HepG2 (cell line): ENCODE measurements at regions not wholly inside any gene's neighbourhood (a gene's known extent, or its start where the extent isn't known, plus 50 kb on each side); places are given as distances from the start of the nearest gene placed in this dataset.

ENCODE experiments used
- ATAC-seq: fragments of 200-7000 bp; cut with Tn5 transposase; 3 replicates; pipeline ENCODE4 v1.9.1; 2020; ENCODE audit warnings: mild to moderate bottlenecking, moderate library complexity
- BruUV-seq: library from RNA; stranded (reverse); fragments of 400-500 nt; replicated peaks from 2 replicates; lab custom pipeline; 2021; lab: Mats Ljungman, UMichigan
- CTCF ChIA-PET: fragments of 300-600 bp; formaldehyde crosslinking; extraction: SDS; loops from one replicate; lab custom pipeline; 2021; ENCODE audit warnings: low total read pairs, inconsistent platforms, low intra/inter-chr PET ratio; lab: Yijun Ruan, JAX
- POLR2A ChIA-PET: fragments of 350-600 bp; sonication (Branson Sonifier 250); formaldehyde crosslinking; loops from one replicate; lab custom pipeline; 2020; ENCODE audit warnings: antibody characterized with exemption, inconsistent platforms; lab: Yijun Ruan, JAX
- DNase-seq: peaks from one replicate; pipeline ENCODE4 v3.0.0-alpha.2; 2015; ENCODE audit warnings: low spot score
- FAIRE-seq: peaks from 3 replicates; lab custom pipeline; 2011; peaks lifted over from hg19 to GRCh38; lab: Jason Lieb, UNC
- H2AFZ ChIP-seq: one replicate; pipeline ENCODE4 v1.6.1; 2011; ENCODE audit warnings: low read length, inconsistent platforms
- H3K27ac ChIP-seq: fragments of 300-600 bp; 3 replicates; pipeline ENCODE4 v1.8.0; 2011; ENCODE audit warnings: mixed run types, mild to moderate bottlenecking, mixed read lengths, low read length, inconsistent platforms; ENCODE audit not compliant: insufficient read depth; ENCODE audit errors: extremely low read length
- H3K27me3 ChIP-seq, 2 experiments: fragments of 200-600 bp in 1 of 2; 2 replicates in 1 of 2; 3 replicates in 1 of 2; pipeline versions ENCODE4 v1.6.0 to v1.8.0; 2011; ENCODE audit warnings: low read length in 2 of 2, mild to moderate bottlenecking in 2 of 2, moderate library complexity in 2 of 2, inconsistent platforms in 1 of 2; ENCODE audit not compliant: insufficient read depth in 2 of 2, control insufficient read depth in 1 of 2
- H3K36me3 ChIP-seq, 2 experiments: fragments of 200-600 bp in 1 of 2; replicated peaks in 1 of 2; 2 replicates in 1 of 2; 3 replicates in 1 of 2; pipeline versions ENCODE4 v1.5.1 to v1.8.0; 2011; ENCODE audit warnings: low read length in 2 of 2, inconsistent platforms in 1 of 2; ENCODE audit not compliant: insufficient read depth in 2 of 2, control insufficient read depth in 1 of 2
- H3K4me1 ChIP-seq: 2 replicates; pipeline ENCODE4 v1.5.1; 2012; ENCODE audit warnings: low read length, inconsistent platforms; ENCODE audit not compliant: insufficient read depth
- H3K4me2 ChIP-seq: 2 replicates; pipeline ENCODE4 v1.6.0; 2011; ENCODE audit warnings: low read depth, low read length, inconsistent platforms
- H3K4me3 ChIP-seq, 3 experiments: fragments of 200-600 bp in 1 of 3; sonication (generic), shearing (Covaris generic) in 1 of 3; replicated peaks in 1 of 3; 2 replicates each; pipeline ENCODE4 v1.5.1; 2011 to 2016; ENCODE audit warnings: low read length in 3 of 3, inconsistent platforms in 2 of 3, low read depth in 2 of 3, mild to moderate bottlenecking in 2 of 3, control low read depth in 1 of 3, mixed read lengths in 1 of 3; ENCODE audit not compliant: insufficient read depth in 1 of 3
- H3K79me2 ChIP-seq: one replicate; pipeline ENCODE4 v1.6.1; 2011; ENCODE audit warnings: low read length, inconsistent platforms; ENCODE audit not compliant: insufficient read depth
- H3K9ac ChIP-seq: 2 replicates; pipeline ENCODE4 v1.6.0; 2011; ENCODE audit warnings: mild to moderate bottlenecking, low read depth, low read length, inconsistent platforms; ENCODE audit not compliant: insufficient read depth
- H3K9me3 ChIP-seq: 2 replicates; pipeline ENCODE4 v1.5.1; 2012; ENCODE audit warnings: mild to moderate bottlenecking, low read length
- H4K20me1 ChIP-seq: 2 replicates; pipeline ENCODE4 v1.6.0; 2011; ENCODE audit warnings: inconsistent platforms, mild to moderate bottlenecking, low read length, moderate library complexity; ENCODE audit not compliant: insufficient read depth
- HNF4A ChIP-seq: sonication (generic); formaldehyde crosslinking; IDR thresholded peaks from 2 replicates; pipeline ENCODE4 v1.4.0; 2020; ENCODE audit warnings: missing genetic modification reagents
- NCOA5 ChIP-seq: sonication (generic); formaldehyde crosslinking; IDR thresholded peaks from 2 replicates; pipeline ENCODE4 v1.4.0; 2020; ENCODE audit warnings: missing genetic modification reagents
- NFAT5 ChIP-seq: sonication (generic); formaldehyde crosslinking; IDR thresholded peaks from 2 replicates; pipeline ENCODE4 v1.4.0; 2020; ENCODE audit warnings: missing genetic modification reagents
- NFATC3 ChIP-seq: sonication (generic); formaldehyde crosslinking; IDR thresholded peaks from 2 replicates; pipeline ENCODE4 v1.5.1; 2020; ENCODE audit warnings: mild to moderate bottlenecking, missing genetic modification reagents
- NFKB2 ChIP-seq: sonication (generic); formaldehyde crosslinking; IDR thresholded peaks from 2 replicates; pipeline ENCODE4 v1.4.0; 2020; ENCODE audit warnings: missing genetic modification reagents, borderline replicate concordance
- RAD21 ChIP-seq: fragments of 450-650 bp; formaldehyde crosslinking; IDR thresholded peaks from 2 replicates; pipeline ENCODE4 v1.5.0; 2020; ENCODE audit warnings: mild to moderate bottlenecking
- SMAD9 ChIP-seq: sonication (generic); formaldehyde crosslinking; IDR thresholded peaks from 2 replicates; pipeline ENCODE4 v1.5.1; 2020; ENCODE audit warnings: mild to moderate bottlenecking, missing genetic modification reagents
- SRF ChIP-seq: IDR thresholded peaks from 2 replicates; pipeline ENCODE4 v1.6.1; 2011; ENCODE audit warnings: mild to moderate bottlenecking, low read depth, low read length, moderate library complexity
- TGIF2 ChIP-seq: IDR thresholded peaks from 2 replicates; pipeline ENCODE4 v1.6.1; 2016; ENCODE audit warnings: control low read depth, missing compliant biosample characterization
- ZBTB20 ChIP-seq: sonication (generic); formaldehyde crosslinking; IDR thresholded peaks from 2 replicates; pipeline ENCODE4 v1.8.1; 2023; ENCODE audit warnings: missing genetic modification reagents, low read depth, mild to moderate bottlenecking, borderline replicate concordance
- ZBTB42 ChIP-seq: sonication (generic); formaldehyde crosslinking; IDR thresholded peaks from 2 replicates; pipeline ENCODE4 v1.5.0; 2020; ENCODE audit warnings: mild to moderate bottlenecking, missing genetic modification reagents
- ZBTB7B ChIP-seq: sonication (generic); formaldehyde crosslinking; IDR thresholded peaks from 2 replicates; pipeline ENCODE4 v1.4.0; 2020; ENCODE audit warnings: missing genetic modification reagents
- ZNF205 ChIP-seq: IDR thresholded peaks from 2 replicates; pipeline ENCODE4 v1.6.1; 2018; ENCODE audit warnings: missing biosample characterization, missing genetic modification reagents
- WGBS: methylation state at CpG from one replicate; pipeline ENCODE4 v1.1.6; 2017; ENCODE audit warnings: low lambda C conversion rate; 5-methylcytosine and 5-hydroxymethylcytosine counted together
- in situ Hi-C: cut with HindIII; loops from 2 replicates; pipeline ENCODE4 v1.10.0; 2017; ENCODE audit warnings: low pct_unique_long_range_greater_than_20kb; ENCODE audit not compliant: extremely low pct_ligation_motif_present
- intact Hi-C: fragments of 100-400 bp; cut with micrococcal nuclease; formaldehyde crosslinking; loops from one replicate; pipeline ENCODE4 v1.10.0; 2022; ENCODE audit not compliant: unreplicated experiment

DNA sequence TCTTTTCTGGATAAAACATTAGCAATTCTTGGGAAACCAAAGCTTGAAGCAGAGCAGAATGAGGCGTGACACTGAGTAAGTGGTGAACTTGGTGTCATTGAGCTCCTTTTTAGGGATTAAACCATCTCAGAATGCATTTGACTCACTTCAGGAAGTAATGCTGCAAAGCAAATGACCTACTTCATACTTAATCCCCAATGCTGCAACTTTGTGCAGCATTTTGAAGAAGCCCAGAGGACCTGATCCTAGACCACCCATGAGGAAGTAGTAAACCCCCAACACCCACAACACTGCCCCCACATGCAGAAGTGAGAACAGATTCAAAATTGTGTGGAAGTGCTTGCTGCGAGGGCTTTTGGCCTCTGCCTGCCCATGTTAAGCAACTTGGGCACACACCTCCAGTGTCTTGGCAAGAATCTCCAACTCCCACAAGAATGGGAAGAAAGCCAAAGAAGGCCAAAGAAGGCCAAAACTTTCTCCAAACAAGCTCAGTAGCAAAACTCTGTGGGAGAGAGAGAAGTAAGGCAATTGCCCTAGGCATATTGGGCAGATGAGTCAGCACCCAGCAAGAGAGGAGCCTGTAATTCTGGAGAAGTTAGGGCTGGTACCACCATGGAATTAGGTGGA, 69.2 kb upstream of the ETV6 start:
- no peak for ATAC-seq
- no TSS peak for BruUV-seq
- H3K27ac ChIP-seq = no peak overlapping the region
- no peak overlapping the region for H3K4me3 ChIP-seq
- no peaks in the 10 kb centered on the region for H3K36me3 ChIP-seq
- TF ChIP-seq ZBTB42 (CRISPR knock-in tag) (no peak), NCOA5 (CRISPR knock-in tag) (no peak), ZNF205 (CRISPR knock-in tag) (no peak)
- intact Hi-C loops (loop anchor here (5.0 to 10.0 kb wide), 4 partner anchors 235 to 1125 kb away; no protein-coding TSS in a partner anchor), in situ Hi-C loops (loop anchor here (5.0 kb wide), 1 partner anchor 452 kb away; no protein-coding TSS in a partner anchor)
- no peaks in the 10 kb centered on the region for H3K9me3 ChIP-seq
- no peaks in the 10 kb centered on the region; a peak in 1 of 5 replicates for H3K27me3 ChIP-seq
- H3K79me2 ChIP-seq = no peaks in the 10 kb centered on the region
- H3K4me2 ChIP-seq = no peak overlapping the region
- H3K4me1 ChIP-seq = no peaks in the 10 kb centered on the region
- H3K9ac ChIP-seq = no peak overlapping the region
- H2AFZ ChIP-seq = no peak overlapping the region
- CTCF ChIA-PET = interaction anchor here (0.8 to 4.4 kb wide), 2 partner anchors 43 to 453 kb away, joined by 4 to 51 read pairs; no protein-coding TSS in a partner anchor
- POLR2A ChIA-PET = no interaction called here
- 16% methylated on average over 2 of the region's 2 CpGs for WGBS
- no peak for DNase-seq
- no peak for FAIRE-seq
- H4K20me1 ChIP-seq = no peaks in the 10 kb centered on the region

DNA sequence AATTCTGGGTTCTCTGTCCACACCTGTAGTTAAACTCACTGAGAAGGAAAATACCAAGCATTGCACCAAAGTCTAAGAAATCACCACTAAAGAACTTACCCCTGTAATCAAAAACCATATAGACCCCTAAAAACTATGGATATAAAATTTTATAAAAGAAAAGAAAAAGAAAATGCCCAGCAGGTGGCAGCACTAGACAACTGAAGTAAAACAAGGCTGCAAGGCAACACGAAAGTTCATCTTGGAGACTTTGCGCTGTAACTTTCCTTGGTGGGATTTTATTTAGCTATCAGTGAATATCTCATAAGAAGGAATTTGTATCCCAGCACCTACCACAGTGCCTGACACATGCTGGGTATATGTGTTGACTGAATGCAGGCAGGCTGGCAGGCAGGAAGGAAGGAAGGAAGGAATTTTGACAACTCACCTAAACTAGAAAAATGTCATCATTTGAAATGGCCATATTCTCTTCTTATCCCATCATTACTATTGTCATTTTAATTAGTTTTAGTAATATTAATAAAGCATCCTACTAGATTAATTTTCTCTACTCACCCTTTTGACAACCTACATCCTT, 68.2 kb upstream of the ETV6 start:
- CTCF ChIA-PET = interaction anchor here (0.8 to 4.4 kb wide), 5 partner anchors 42 to 455 kb away, joined by 3 to 51 read pairs (median 5); no protein-coding TSS in a partner anchor
- FAIRE-seq = peak; percentile 81
- no peaks in the 10 kb centered on the region for H3K9me3 ChIP-seq
- H3K4me3 ChIP-seq = no peak overlapping the region
- no peak overlapping the region for H3K9ac ChIP-seq
- no peaks in the 10 kb centered on the region for H3K79me2 ChIP-seq
- no peak overlapping the region for H2AFZ ChIP-seq
- H3K36me3 ChIP-seq = no peaks in the 10 kb centered on the region
- H3K27me3 ChIP-seq = no peaks in the 10 kb centered on the region; a peak in 1 of 5 replicates
- in situ Hi-C loops (loop anchor here (5.0 kb wide), 1 partner anchor 451 kb away; no protein-coding TSS in a partner anchor), intact Hi-C loops (loop anchor here (1.0 to 10.0 kb wide), 5 partner anchors 234 to 1124 kb away; no protein-coding TSS in a partner anchor)
- no peaks in the 10 kb centered on the region for H3K4me1 ChIP-seq
- 26% methylated on average over 2 of the region's 2 CpGs for WGBS
- POLR2A ChIA-PET = no interaction called here
- H3K4me2 ChIP-seq = no peak overlapping the region
- BruUV-seq = no TSS peak
- ATAC-seq = no peak
- H4K20me1 ChIP-seq = no peaks in the 10 kb centered on the region
- H3K27ac ChIP-seq = no peak overlapping the region
- DNase-seq = peak; percentile 50
- TF ChIP-seq ZBTB20 (CRISPR knock-in tag) = no peak
- TF ChIP-seq NFAT5 = no peak
- no peak for TF ChIP-seq NFATC3 (CRISPR knock-in tag)
- TF ChIP-seq NFKB2 (CRISPR knock-in tag) = no peak
- no peak for TF ChIP-seq SRF
- peak; percentile 63 for TF ChIP-seq RAD21 (CRISPR knock-in tag)
- no peak for TF ChIP-seq TGIF2
- no peak for TF ChIP-seq HNF4A
- TF ChIP-seq ZBTB7B (CRISPR knock-in tag) = no peak
- TF ChIP-seq SMAD9 (CRISPR knock-in tag) = no peak
